IMR-90 (cell line): ENCODE measurements at regions not wholly inside any gene's neighbourhood (a gene's known extent, or its start where the extent isn't known, plus 50 kb on each side); places are given as distances from the start of the nearest gene placed in this dataset.

Source experiments
- ATAC-seq: fragments of 200-7000 bp; cut with Tn5 transposase; 2 replicates; pipeline ENCODE4 v1.9.1; 2020; ENCODE audit warnings: low read depth, mild to moderate bottlenecking, moderate library complexity
- BruUV-seq: library from RNA; stranded (reverse); fragments of 400-500 nt; replicated peaks from 2 replicates; lab custom pipeline; 2021; lab: Mats Ljungman, UMichigan
- CTCF ChIA-PET: fragments of 300-600 bp; formaldehyde crosslinking; extraction: SDS; loops from one replicate; lab custom pipeline; 2021; ENCODE audit warnings: antibody characterized with exemption; lab: Yijun Ruan, JAX
- POLR2A ChIA-PET: fragments of 300-600 bp; sonication (Branson Sonifier 250); formaldehyde crosslinking; loops from one replicate; lab custom pipeline; 2022; ENCODE audit warnings: antibody characterized with exemption; ENCODE audit not compliant: unreplicated experiment; lab: Charles Lee
- DNase-seq: peaks from one replicate; pipeline ENCODE4 v3.0.0; 2013
- H2AFZ ChIP-seq: replicated peaks from 2 replicates; pipeline ENCODE3; 2013; ENCODE audit warnings: low read length, mild to moderate bottlenecking; ENCODE audit not compliant: poor library complexity
- H2AK5ac ChIP-seq: 2 replicates; pipeline ENCODE4 v1.6.1; 2013; ENCODE audit warnings: low read depth, low read length, inconsistent platforms
- H2AK9ac ChIP-seq: replicated peaks from 2 replicates; pipeline ENCODE3; 2013; ENCODE audit warnings: mild to moderate bottlenecking, low read depth, low read length, moderate library complexity; ENCODE audit not compliant: poor library complexity
- H2BK120ac ChIP-seq: 2 replicates; pipeline ENCODE4 v1.6.1; 2013; ENCODE audit warnings: low read depth, low read length, inconsistent platforms
- H2BK15ac ChIP-seq: 3 replicates; pipeline ENCODE4 v1.6.1; 2013; ENCODE audit warnings: low read depth, low read length, inconsistent platforms
- H2BK20ac ChIP-seq: 2 replicates; pipeline ENCODE4 v1.6.1; 2013; ENCODE audit warnings: low read depth, mild to moderate bottlenecking, inconsistent platforms, low read length, moderate library complexity
- H2BK5ac ChIP-seq: 2 replicates; pipeline ENCODE4 v1.6.1; 2013; ENCODE audit warnings: mild to moderate bottlenecking, low read depth, low read length, inconsistent platforms; ENCODE audit not compliant: poor library complexity, severe bottlenecking
- H3K14ac ChIP-seq: replicated peaks from 2 replicates; pipeline ENCODE4 v1.6.1; 2013; ENCODE audit warnings: low read depth, low read length, inconsistent platforms
- H3K18ac ChIP-seq: 2 replicates; pipeline ENCODE4 v1.6.1; 2013; ENCODE audit warnings: low read depth, low read length, control low read depth
- H3K23ac ChIP-seq: 2 replicates; pipeline ENCODE4 v1.6.1; 2013; ENCODE audit warnings: low read depth, low read length, inconsistent platforms
- H3K27ac ChIP-seq: 2 replicates; pipeline ENCODE4 v1.5.1; 2013; ENCODE audit warnings: mild to moderate bottlenecking, control low read depth, low read length; ENCODE audit not compliant: insufficient read depth
- H3K27me3 ChIP-seq: 2 replicates; pipeline ENCODE4 v1.6.1; 2013; ENCODE audit warnings: low read length; ENCODE audit not compliant: control insufficient read depth, insufficient read depth
- H3K36me3 ChIP-seq: 2 replicates; pipeline ENCODE4 v1.6.1; 2013; ENCODE audit warnings: low read length, mixed read lengths; ENCODE audit not compliant: control insufficient read depth, insufficient read depth
- H3K4ac ChIP-seq: 2 replicates; pipeline ENCODE4 v1.6.1; 2013; ENCODE audit warnings: low read depth, low read length, inconsistent platforms
- H3K4me1 ChIP-seq: 2 replicates; pipeline ENCODE4 v1.6.1; 2013; ENCODE audit warnings: low read length, mixed read lengths; ENCODE audit not compliant: control insufficient read depth, insufficient read depth
- H3K4me2 ChIP-seq: 2 replicates; pipeline ENCODE4 v1.6.1; 2013; ENCODE audit warnings: low read depth, mild to moderate bottlenecking, control low read depth, low read length, moderate library complexity
- H3K4me3 ChIP-seq: 2 replicates; pipeline ENCODE4 v1.5.1; 2013; ENCODE audit warnings: low read depth, mild to moderate bottlenecking, control low read depth, low read length, moderate library complexity; ENCODE audit not compliant: insufficient read depth
- H3K56ac ChIP-seq: 2 replicates; pipeline ENCODE4 v1.6.1; 2013; ENCODE audit warnings: low read length, inconsistent platforms; ENCODE audit not compliant: insufficient read depth; ENCODE audit errors: extremely low read depth
- H3K79me1 ChIP-seq, 2 experiments: 2 replicates each; pipeline ENCODE4 v1.6.1; 2013; ENCODE audit warnings: low read length in 2 of 2, inconsistent platforms in 1 of 2, low read depth in 1 of 2
- H3K9ac ChIP-seq: 2 replicates; pipeline ENCODE4 v1.6.1; 2013; ENCODE audit warnings: low read depth, low read length, control low read depth
- H3K9me1 ChIP-seq: 2 replicates; pipeline ENCODE4 v1.6.1; 2013; ENCODE audit warnings: low read length, inconsistent platforms; ENCODE audit not compliant: insufficient read depth
- H3K9me3 ChIP-seq: 2 replicates; pipeline ENCODE4 v1.6.1; 2013; ENCODE audit warnings: low read length; ENCODE audit not compliant: control insufficient read depth, insufficient read depth
- H4K20me1 ChIP-seq: 2 replicates; pipeline ENCODE4 v1.6.1; 2013; ENCODE audit warnings: low read length, inconsistent platforms; ENCODE audit not compliant: insufficient read depth
- H4K5ac ChIP-seq: 2 replicates; pipeline ENCODE4 v1.6.1; 2013; ENCODE audit warnings: mild to moderate bottlenecking, low read depth, low read length, control low read depth
- H4K8ac ChIP-seq, 2 experiments: 2 replicates each; pipeline ENCODE4 v1.6.1; 2013; ENCODE audit warnings: low read depth in 2 of 2, low read length in 2 of 2, control low read depth in 1 of 2, inconsistent platforms in 1 of 2
- H4K91ac ChIP-seq: 2 replicates; pipeline ENCODE4 v1.6.1; 2013; ENCODE audit warnings: low read depth, low read length, inconsistent platforms; ENCODE audit not compliant: insufficient read depth
- BHLHE40 ChIP-seq: fragments of 150-350 bp; IDR thresholded peaks from 2 replicates; pipeline ENCODE4 v1.6.1; 2016; ENCODE audit warnings: mild to moderate bottlenecking, low read depth, low read length
- CEBPB ChIP-seq: IDR thresholded peaks from 2 replicates; pipeline ENCODE4 v1.6.1; 2012; ENCODE audit warnings: low read depth, low read length, improper control_type of control experiment
- CHD1 ChIP-seq: IDR thresholded peaks from 2 replicates; pipeline ENCODE4 v1.6.1; 2012; ENCODE audit warnings: low read depth, low read length, improper control_type of control experiment
- CTCF ChIP-seq: conservative IDR thresholded peaks from 2 replicates; pipeline ENCODE4 v1.5.1; 2012; ENCODE audit warnings: mild to moderate bottlenecking, low read depth, low read length, improper control_type of control experiment
- ELK1 ChIP-seq: fragments of 150-350 bp; IDR thresholded peaks from 2 replicates; pipeline ENCODE4 v1.6.1; 2016; ENCODE audit warnings: low read depth, mild to moderate bottlenecking, low read length, moderate library complexity, borderline replicate concordance
- FOS ChIP-seq: fragments of 150-350 bp; IDR thresholded peaks from 2 replicates; pipeline ENCODE4 v1.6.1; 2016; ENCODE audit warnings: low read depth, low read length
- MAFK ChIP-seq: IDR thresholded peaks from 2 replicates; pipeline ENCODE4 v1.6.1; 2012; ENCODE audit warnings: low read depth, low read length, improper control_type of control experiment
- MAZ ChIP-seq: IDR thresholded peaks from 2 replicates; pipeline ENCODE4 v1.6.1; 2012; ENCODE audit warnings: low read depth, mild to moderate bottlenecking, low read length, improper control_type of control experiment, moderate library complexity, borderline replicate concordance
- MXI1 ChIP-seq: IDR thresholded peaks from 2 replicates; pipeline ENCODE4 v1.6.1; 2012; ENCODE audit warnings: low read depth, mild to moderate bottlenecking, low read length, moderate library complexity, borderline replicate concordance
- NFE2L2 ChIP-seq: fragments of 150-350 bp; IDR thresholded peaks from 2 replicates; pipeline ENCODE4 v1.6.1; 2016; ENCODE audit warnings: low read depth, mild to moderate bottlenecking, low read length
- POLR2A ChIP-seq: IDR thresholded peaks from 2 replicates; pipeline ENCODE4 v1.6.1; 2012; ENCODE audit warnings: mild to moderate bottlenecking, low read depth, low read length
- RAD21 ChIP-seq: IDR thresholded peaks from 2 replicates; pipeline ENCODE4 v1.6.1; 2012; ENCODE audit warnings: low read length, improper control_type of control experiment
- RCOR1 ChIP-seq: IDR thresholded peaks from 2 replicates; pipeline ENCODE4 v1.6.1; 2012; ENCODE audit warnings: mild to moderate bottlenecking, low read length, improper control_type of control experiment; ENCODE audit not compliant: insufficient replicate concordance
- RFX5 ChIP-seq: IDR thresholded peaks from 2 replicates; pipeline ENCODE4 v1.8.0; 2012; ENCODE audit warnings: low read depth, mild to moderate bottlenecking, low read length, moderate library complexity
- SMC3 ChIP-seq: fragments of 150-350 bp; IDR thresholded peaks from 2 replicates; pipeline ENCODE4 v1.6.1; 2016; ENCODE audit warnings: low read depth, mild to moderate bottlenecking, antibody characterized with exemption, low read length, moderate library complexity
- USF2 ChIP-seq: fragments of 150-350 bp; IDR thresholded peaks from 2 replicates; pipeline ENCODE4 v1.6.1; 2017; ENCODE audit warnings: mild to moderate bottlenecking, antibody characterized with exemption, low read length, low read depth
- WGBS, 2 experiments: methylation state at CpG; one replicate each; pipeline versions ENCODE4 v1.1.5 to v1.1.7; 2013; ENCODE audit warnings: missing lambda C conversion rate in 2 of 2; ENCODE audit not compliant: insufficient read length in 1 of 2; ENCODE audit errors: extremely low coverage in 2 of 2; 5-methylcytosine and 5-hydroxymethylcytosine counted together
- dilution Hi-C: fragments of 300-500 bp; cut with HindIII; formaldehyde crosslinking; loops from one replicate; pipeline ENCODE4 v1.14.3; 2018; ENCODE audit warnings: low sequenced_read_pairs; ENCODE audit not compliant: unreplicated experiment
- in situ Hi-C: fragments of 300-500 bp; cut with MboI; formaldehyde crosslinking; loops from 3 replicates; pipeline ENCODE4 v1.14.3; 2019; ENCODE audit warnings: low sequenced_read_pairs, inconsistent platforms, mixed read lengths
- intact Hi-C: fragments of 100-400 bp; cut with micrococcal nuclease; formaldehyde crosslinking; loops from 2 replicates; pipeline ENCODE4 v1.10.0; 2022

GRCh38 chr11:59264736-59265135, 52.0 kb upstream of the MPEG1 start:
- dilution Hi-C loops (no loop called here), in situ Hi-C loops (no loop called here), intact Hi-C loops (no loop called here)
- no peaks in the 10 kb centered on the region for H3K9me3 ChIP-seq
- ATAC-seq (no peak), DNase-seq (no peak)
- no peaks in the 10 kb centered on the region for H3K9me1 ChIP-seq
- peaks cover 9% of the 10 kb centered on the region for H3K27me3 ChIP-seq
- no peak overlapping the region for H3K56ac ChIP-seq
- no peaks in the 10 kb centered on the region for H3K79me1 ChIP-seq
- H3K4me3 ChIP-seq, result no peak overlapping the region
- no peak overlapping the region for H4K91ac ChIP-seq
- no peaks in the 10 kb centered on the region for H4K20me1 ChIP-seq
- H3K18ac ChIP-seq, result no peak overlapping the region
- H2AFZ ChIP-seq, result no peak overlapping the region
- no peak overlapping the region for H2AK5ac ChIP-seq
- no peak overlapping the region for H3K27ac ChIP-seq
- no peak overlapping the region for H2BK20ac ChIP-seq
- no peak for TF ChIP-seq CHD1
- no peak for TF ChIP-seq CTCF
- TF ChIP-seq MAFK, result no peak
- no peak for TF ChIP-seq MXI1
- TF ChIP-seq ELK1, result no peak
- no peak for TF ChIP-seq BHLHE40
- no peak for TF ChIP-seq RFX5
- no peak for TF ChIP-seq USF2
- TF ChIP-seq NFE2L2, result no peak
- no peak for TF ChIP-seq MAZ
- TF ChIP-seq FOS, result no peak
- TF ChIP-seq CEBPB, result no peak
- no peak for TF ChIP-seq POLR2A
- no peak for TF ChIP-seq RCOR1
- no peak for TF ChIP-seq SMC3
- TF ChIP-seq RAD21, result no peak
- CTCF ChIA-PET, result interaction anchor here (0.9 kb wide), 1 partner anchor 32 kb away, joined by 3 read pairs; no protein-coding TSS in a partner anchor
- no peaks in the 10 kb centered on the region for H3K4me1 ChIP-seq
- H3K14ac ChIP-seq, result no peak overlapping the region
- H2BK5ac ChIP-seq, result no peak overlapping the region
- no peak overlapping the region for H4K5ac ChIP-seq
- no peak overlapping the region for H3K9ac ChIP-seq
- H4K8ac ChIP-seq, result no peak overlapping the region
- no TSS peak for BruUV-seq
- H3K4ac ChIP-seq, result no peak overlapping the region
- H2AK9ac ChIP-seq, result no peak overlapping the region
- no peak overlapping the region for H2BK15ac ChIP-seq
- no CpG with 5 or more reads among the region's 8 CpGs for WGBS, 2 experiments
- no peaks in the 10 kb centered on the region for H3K36me3 ChIP-seq
- H3K23ac ChIP-seq, result no peak overlapping the region
- no peak overlapping the region for H2BK120ac ChIP-seq
- no peak overlapping the region for H3K4me2 ChIP-seq
- POLR2A ChIA-PET, result interaction anchor here (0.5 kb wide), 1 partner anchor 118 kb away, joined by 4 read pairs; no protein-coding TSS in a partner anchor
